ENCODE measurements at regions not wholly inside any gene's neighbourhood (a gene's known extent, or its start where the extent isn't known, plus 50 kb on each side); places are given as distances from the start of the nearest gene placed in this dataset.

GRCh38 chrX:46250151-46250550 lies 295.1 kb downstream of the ZNF674 start:
- DNase-seq (ENCODE audit: low read depth, low spot score) (no peak), FAIRE-seq (no peak)
- no peaks in the 10 kb centered on the region for H3K36me3 ChIP-seq (ENCODE audit: control insufficient read depth in 2 of 2, extremely low read depth in 1 of 2, insufficient read depth in 2 of 2, low read length in 2 of 2)
- H3K9ac ChIP-seq (ENCODE audit: control insufficient read depth, extremely low read depth, insufficient read depth, low read length), result no peak overlapping the region
- no peak overlapping the region for H2AFZ ChIP-seq (ENCODE audit: control insufficient read depth, low read length)
- H3K9me3 ChIP-seq (ENCODE audit: control insufficient read depth, low read depth, low read length), result no peaks in the 10 kb centered on the region
- TF ChIP-seq CTCF (optimal IDR thresholded peaks at IDR 0.05 in 1 of 3, IDR thresholded peaks at IDR 0.05 in 1 of 3, conservative IDR thresholded peaks at IDR 0.05 in 1 of 3; ENCODE audit: extremely low read depth in 1 of 3, insufficient read depth in 2 of 3, low read length in 3 of 3) (no peak), EZH2 (IDR thresholded peaks at IDR 0.05; ENCODE audit: low read length) (no peak)
- dilution Hi-C loops (cut with MboI; ENCODE audit: extremely low pct_ligation_motif_present, low sequenced_read_pairs), result no loop called here
- no peak overlapping the region for H3K4me3 ChIP-seq (ENCODE audit: control insufficient read depth in 2 of 3, extremely low read depth in 1 of 3, insufficient read depth in 2 of 3, low read depth in 1 of 3, low read length in 3 of 3)
- peaks cover 11% of the 10 kb centered on the region for H3K4me1 ChIP-seq (ENCODE audit: control insufficient read depth, extremely low read depth, insufficient read depth, low read length)
- no peak overlapping the region for H3K4me2 ChIP-seq (ENCODE audit: control insufficient read depth, extremely low read depth, insufficient read depth, low read depth, low read length)
- no peaks in the 10 kb centered on the region for H3K9me1 ChIP-seq (ENCODE audit: control insufficient read depth, extremely low read depth, insufficient read depth, low read length)
- H4K20me1 ChIP-seq (ENCODE audit: control insufficient read depth, extremely low read depth, insufficient read depth, low read length), result no peaks in the 10 kb centered on the region
- no peaks in the 10 kb centered on the region for H3K79me2 ChIP-seq (ENCODE audit: control insufficient read depth, insufficient read depth, low read length)
- H3K27ac ChIP-seq (ENCODE audit: control insufficient read depth, insufficient read depth, low read length), result no peak overlapping the region
- no peaks in the 10 kb centered on the region for H3K27me3 ChIP-seq (ENCODE audit: control insufficient read depth, extremely low read depth, insufficient read depth, low read length)

- DNase-seq (ENCODE audit: low read depth, low spot score), result no peak
- H3K36me3 ChIP-seq (ENCODE audit: control insufficient read depth in 2 of 2, extremely low read depth in 1 of 2, insufficient read depth in 2 of 2, low read length in 2 of 2), result no peaks in the 10 kb centered on the region
Observed at GRCh38 chrX:46247456-46247855, 297.8 kb downstream of the ZNF674 start.

More at GRCh38 chrX:46247456-46247855, 297.8 kb downstream of the ZNF674 start:
- Histone ChIP-seq H3K4me1 (ENCODE audit: control insufficient read depth, extremely low read depth, insufficient read depth, low read length) (peaks cover 10% of the 10 kb centered on the region), H3K9me1 (ENCODE audit: control insufficient read depth, extremely low read depth, insufficient read depth, low read length) (no peaks in the 10 kb centered on the region), H3K4me2 (ENCODE audit: control insufficient read depth, extremely low read depth, insufficient read depth, low read depth, low read length) (no peak overlapping the region), H3K9ac (ENCODE audit: control insufficient read depth, extremely low read depth, insufficient read depth, low read length) (no peak overlapping the region), H4K20me1 (ENCODE audit: control insufficient read depth, extremely low read depth, insufficient read depth, low read length) (no peaks in the 10 kb centered on the region), H3K27me3 (ENCODE audit: control insufficient read depth, extremely low read depth, insufficient read depth, low read length) (no peaks in the 10 kb centered on the region), H3K9me3 (ENCODE audit: control insufficient read depth, low read depth, low read length) (no peaks in the 10 kb centered on the region), H2AFZ (ENCODE audit: control insufficient read depth, low read length) (no peak overlapping the region), H3K4me3 (ENCODE audit: control insufficient read depth in 2 of 3, extremely low read depth in 1 of 3, insufficient read depth in 2 of 3, low read depth in 1 of 3, low read length in 3 of 3) (no peak overlapping the region), H3K79me2 (ENCODE audit: control insufficient read depth, insufficient read depth, low read length) (no peaks in the 10 kb centered on the region), H3K27ac (ENCODE audit: control insufficient read depth, insufficient read depth, low read length) (no peak overlapping the region)
- dilution Hi-C loops (cut with MboI; ENCODE audit: extremely low pct_ligation_motif_present, low sequenced_read_pairs), result no loop called here
- TF ChIP-seq EZH2 (IDR thresholded peaks at IDR 0.05; ENCODE audit: low read length) (no peak), CTCF (optimal IDR thresholded peaks at IDR 0.05 in 1 of 3, IDR thresholded peaks at IDR 0.05 in 1 of 3, conservative IDR thresholded peaks at IDR 0.05 in 1 of 3; ENCODE audit: extremely low read depth in 1 of 3, insufficient read depth in 2 of 3, low read length in 3 of 3) (no peak)
- peak; percentile 39 for FAIRE-seq
